Lung (tissue), 11 donors: ENCODE measurements at regions not wholly inside any gene's neighbourhood (a gene's known extent, or its start where the extent isn't known, plus 50 kb on each side); places are given as distances from the start of the nearest gene placed in this dataset.
"Not testable (repeated sequence)": the region's sequence is repeated elsewhere in the genome, so short reads cannot be mapped to it uniquely, and the experiment has no call there.

ENCODE experiments used
- ATAC-seq: fragments of 200-7000 bp; cut with Tn5 transposase; one replicate; pipeline ENCODE4 v1.9.1; 2020; ENCODE audit warnings: moderate number of reproducible peaks; ENCODE audit not compliant: insufficient read depth, low FRiP score
- DNase-seq, 3 donors: peaks; one replicate each; pipeline ENCODE4 v3.0.0-alpha.2; 2013 to 2017
- H3K27ac ChIP-seq, 2 donors: one replicate each; pipeline ENCODE4 v1.5.1; 2013; ENCODE audit warnings: mild to moderate bottlenecking in 2 of 2, moderate library complexity in 2 of 2, control low read depth in 1 of 2, inconsistent platforms in 1 of 2, low read depth in 1 of 2, low read length in 1 of 2
- H3K27me3 ChIP-seq, 3 donors: one replicate each; pipeline ENCODE4 v1.5.1; 2013; ENCODE audit warnings: low read length in 2 of 3; ENCODE audit not compliant: control insufficient read depth in 3 of 3, insufficient read depth in 3 of 3
- H3K36me3 ChIP-seq, 4 donors: one replicate each; pipeline ENCODE4 v1.5.1; 2013; ENCODE audit warnings: low read length in 4 of 4, mild to moderate bottlenecking in 1 of 4, moderate library complexity in 1 of 4; ENCODE audit not compliant: control insufficient read depth in 4 of 4, insufficient read depth in 4 of 4
- H3K4me1 ChIP-seq, 5 donors: one replicate each; pipeline ENCODE4 v1.5.1; 2013; ENCODE audit warnings: low read length in 5 of 5, mild to moderate bottlenecking in 2 of 5, moderate library complexity in 1 of 5; ENCODE audit not compliant: control insufficient read depth in 5 of 5, insufficient read depth in 5 of 5
- H3K4me3 ChIP-seq: one replicate; pipeline ENCODE4 v1.5.1; 2013; ENCODE audit warnings: mild to moderate bottlenecking, control low read depth, moderate library complexity
- H3K9ac ChIP-seq, 2 donors: one replicate each; pipeline ENCODE4 v1.5.1; 2013; ENCODE audit warnings: low read length in 2 of 2, control low read depth in 1 of 2; ENCODE audit not compliant: insufficient read depth in 1 of 2
- H3K9me3 ChIP-seq, 4 donors: one replicate each; pipeline ENCODE4 v1.5.1; 2013; ENCODE audit warnings: low read length in 3 of 4, mild to moderate bottlenecking in 1 of 4, moderate library complexity in 1 of 4; ENCODE audit not compliant: control insufficient read depth in 4 of 4, insufficient read depth in 3 of 4
- CTCF ChIP-seq: IDR thresholded peaks from 2 replicates; pipeline ENCODE4 v1.5.1; 2012; ENCODE audit warnings: mild to moderate bottlenecking; ENCODE audit errors: control extremely low read depth, extremely low read depth
- WGBS, 2 donors: extraction: QIAGEN DNeasy Blood & Tissue Kit; methylation state at CpG; one replicate each; pipeline ENCODE4 v1.1.7; 2013; 5-methylcytosine and 5-hydroxymethylcytosine counted together
- donor health status: control.
- donor health status: control.
- donor health status: Bipolar disorder and iron deficiency.
- donor health status: healthy.
- donor health status: DM: yes; HTN: yes; CAD: no.

- H3K4me3 ChIP-seq = no peak overlapping the region
- H3K36me3 ChIP-seq = no peaks in the 10 kb centered on the region
- no peaks in the 10 kb centered on the region for H3K4me1 ChIP-seq
- TF ChIP-seq CTCF = no peak
- DNase-seq (no peak), ATAC-seq (no peak)
- no peak overlapping the region for H3K27ac ChIP-seq
- no peak overlapping the region for H3K9ac ChIP-seq
- no peaks in the 10 kb centered on the region for H3K27me3 ChIP-seq
- WGBS, 2 donors = 73 to 74% methylated on average over 5 of the region's 5 CpGs
- peaks cover 0 to 2% (median 0%) of the 10 kb centered on the region in 4 donors for H3K9me3 ChIP-seq
Observed at GRCh38 chr7:49706106-49706505, 67.3 kb upstream of the VWC2 start.

GRCh38 chr7:49707891-49708290 lies 65.5 kb upstream of the VWC2 start:
- Histone ChIP-seq H3K27me3 (no peaks in the 10 kb centered on the region), H3K36me3 (no peaks in the 10 kb centered on the region), H3K9me3 (peaks cover 0 to 2% (median 0%) of the 10 kb centered on the region in 4 donors), H3K4me3 (no peak overlapping the region), H3K9ac (no peak overlapping the region), H3K27ac (no peak overlapping the region), H3K4me1 (no peaks in the 10 kb centered on the region)
- WGBS, 2 donors = 87 to 91% methylated on average over 3 of the region's 3 CpGs
- no peak for TF ChIP-seq CTCF
- no peak for ATAC-seq
- no peak for DNase-seq

GRCh38 chr7:49708590-49708989 lies 64.8 kb upstream of the VWC2 start:
- H3K36me3 ChIP-seq = no peaks in the 10 kb centered on the region
- H3K4me1 ChIP-seq = no peaks in the 10 kb centered on the region
- peaks cover 0 to 2% (median 0%) of the 10 kb centered on the region in 4 donors for H3K9me3 ChIP-seq
- no peak overlapping the region for H3K27ac ChIP-seq
- no peak overlapping the region for H3K4me3 ChIP-seq
- ATAC-seq (no peak), DNase-seq (no peak)
- no peaks in the 10 kb centered on the region for H3K27me3 ChIP-seq
- no peak overlapping the region for H3K9ac ChIP-seq
- TF ChIP-seq CTCF = no peak
- WGBS, 2 donors = 89 to 91% methylated on average over 5 of the region's 5 CpGs

GRCh38 chr7:49711072-49711723 lies 62.2 kb upstream of the VWC2 start:
- not testable (repeated sequence) for H3K27ac ChIP-seq, H3K4me3 ChIP-seq, H3K4me1 ChIP-seq, H3K9me3 ChIP-seq, DNase-seq, H3K27me3 ChIP-seq, H3K36me3 ChIP-seq, ATAC-seq, H3K9ac ChIP-seq
- WGBS, 2 donors = 92 to 97% methylated on average over 23 to 28 of the region's 28 CpGs
